Kidney glomerular epithelial cell (primary cell): ENCODE measurements at regions not wholly inside any gene's neighbourhood (a gene's known extent, or its start where the extent isn't known, plus 50 kb on each side); places are given as distances from the start of the nearest gene placed in this dataset.

ENCODE experiments used
- DNase-seq: peaks from one replicate; lab custom pipeline; 2025; lab: John Stamatoyannopoulos, UW

DNA sequence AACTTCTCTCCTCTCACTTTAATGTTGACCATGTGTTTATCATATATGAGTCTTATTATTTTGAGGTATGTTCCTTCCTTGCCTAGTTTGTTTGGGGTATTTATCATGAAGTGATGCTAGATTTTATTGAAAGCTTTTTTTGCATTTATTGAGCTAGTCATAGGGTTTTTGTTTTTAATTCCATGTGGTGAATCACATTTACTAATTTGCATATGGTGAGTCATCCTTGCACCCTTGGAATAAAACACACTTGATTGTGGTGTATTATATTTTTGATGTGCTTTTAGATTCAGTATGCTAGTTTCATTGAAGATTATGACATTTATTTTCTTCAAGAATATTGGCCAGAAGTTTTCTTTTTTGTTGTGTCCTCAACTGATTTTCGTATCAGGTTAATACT lies 464.6 kb downstream of the PCDH18 start:
- DNase-seq: no peak

DNA sequence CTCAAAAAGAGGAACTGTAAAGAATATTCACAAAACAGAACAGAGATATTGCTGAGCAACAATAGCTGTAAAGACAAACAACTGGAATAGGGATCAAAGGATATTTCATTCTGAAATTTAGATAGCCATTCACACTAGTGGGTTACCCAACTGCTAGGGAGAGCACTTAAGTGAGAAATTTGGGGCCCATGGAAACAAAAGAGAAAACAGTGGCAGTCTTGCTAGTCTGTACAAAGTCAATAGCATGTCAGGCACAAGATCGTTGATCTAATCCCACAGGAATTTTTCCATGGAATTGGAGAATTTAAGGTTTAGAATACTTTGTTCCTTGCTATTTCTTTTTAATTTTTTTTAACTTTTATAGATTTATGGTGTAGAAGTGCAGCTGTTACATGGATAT lies 467.0 kb downstream of the PCDH18 start:
- no peak for DNase-seq

DNA sequence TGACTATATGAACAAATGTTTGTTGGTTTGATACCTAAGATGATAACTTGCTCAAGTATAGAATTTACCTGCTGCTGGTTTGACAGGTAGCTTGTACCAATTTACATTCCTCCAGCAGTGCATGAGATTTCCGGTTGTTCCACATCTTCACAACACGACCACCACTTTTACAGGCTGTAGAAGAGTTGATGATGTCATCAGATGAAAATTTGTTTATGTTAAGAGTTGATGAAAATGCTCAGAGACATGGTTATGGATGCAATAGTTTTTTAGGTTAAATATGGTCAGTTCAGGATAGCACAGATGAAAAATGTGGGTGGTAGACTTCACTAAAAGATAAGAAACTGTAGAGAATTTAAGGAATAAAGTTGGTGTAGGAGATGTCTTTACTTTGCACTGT lies 468.3 kb downstream of the PCDH18 start:
- DNase-seq: no peak

DNA sequence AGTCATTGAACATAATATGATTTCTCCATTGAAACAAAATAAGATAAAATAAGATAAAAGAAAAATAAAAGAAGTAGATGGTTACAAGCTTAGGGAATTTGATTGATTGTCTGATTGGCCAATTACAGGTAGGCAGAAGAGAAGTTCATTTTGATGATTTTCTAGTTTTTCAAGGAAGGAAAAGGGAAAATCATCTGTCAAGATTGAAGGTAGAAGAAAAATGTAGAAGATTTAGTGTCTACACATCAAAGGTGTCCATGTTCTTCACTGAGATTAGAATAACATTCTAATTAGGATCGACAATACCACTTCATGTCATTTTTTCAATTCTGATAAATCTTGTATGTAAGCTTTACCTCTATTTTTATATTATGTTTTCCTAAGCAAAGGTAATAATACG lies 489.1 kb downstream of the PCDH18 start:
- no peak for DNase-seq

DNA sequence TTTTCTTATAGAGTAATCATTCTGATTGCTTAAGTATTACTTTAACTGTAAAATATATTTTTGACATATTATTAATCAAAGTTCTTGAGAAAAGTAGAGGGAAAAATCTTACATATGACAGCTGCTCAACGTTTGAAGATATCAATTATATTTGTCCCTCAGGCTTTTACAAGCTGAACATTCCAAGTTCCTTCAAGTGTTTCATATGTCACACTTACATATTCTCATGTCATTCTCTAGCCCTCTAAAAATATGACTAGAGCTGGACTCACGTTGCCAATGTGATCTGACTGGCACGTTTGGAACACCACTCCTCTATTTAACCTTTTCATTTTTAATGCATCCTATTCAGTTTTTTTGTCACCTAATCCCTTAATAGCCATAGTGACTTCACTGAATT lies 492.9 kb downstream of the PCDH18 start:
- no peak for DNase-seq

DNA sequence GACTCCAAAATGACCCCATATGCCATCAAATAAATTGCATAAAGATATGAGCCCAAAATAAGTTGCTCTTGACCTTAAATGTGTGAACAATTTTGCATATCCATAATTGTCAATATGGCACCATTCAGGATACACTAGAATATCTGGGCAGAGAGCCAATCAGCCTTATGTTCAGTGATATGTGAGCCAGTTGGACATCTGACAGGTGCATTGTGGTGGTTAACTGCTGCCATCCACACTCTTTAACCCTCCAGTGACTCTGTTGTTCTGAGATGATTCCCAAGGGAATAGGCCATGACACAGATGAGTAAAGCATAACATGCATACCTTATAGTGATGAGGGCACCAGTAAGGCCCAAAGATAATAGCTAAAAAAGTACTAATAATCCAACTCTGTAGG lies 500.1 kb downstream of the PCDH18 start:
- DNase-seq: no peak

DNA sequence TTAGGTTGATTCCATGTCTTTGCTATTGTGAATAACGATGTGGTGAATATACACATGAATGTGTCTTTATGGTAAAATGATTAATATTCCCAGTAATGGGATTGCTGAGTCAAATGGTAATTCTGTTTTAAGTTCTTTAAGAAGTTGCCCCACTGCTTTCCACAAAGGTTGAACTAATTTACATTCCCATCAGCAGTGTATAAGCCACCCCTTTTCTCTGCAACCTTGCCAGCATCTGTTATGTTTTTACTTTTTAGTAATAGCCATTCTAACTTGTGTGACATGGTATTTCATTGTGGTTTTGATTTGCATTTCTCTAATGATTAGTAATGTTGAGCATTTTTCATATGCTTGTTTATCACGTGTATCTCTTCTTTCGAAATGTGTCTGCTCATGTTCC lies 503.3 kb downstream of the PCDH18 start:
- DNase-seq: no peak

DNA sequence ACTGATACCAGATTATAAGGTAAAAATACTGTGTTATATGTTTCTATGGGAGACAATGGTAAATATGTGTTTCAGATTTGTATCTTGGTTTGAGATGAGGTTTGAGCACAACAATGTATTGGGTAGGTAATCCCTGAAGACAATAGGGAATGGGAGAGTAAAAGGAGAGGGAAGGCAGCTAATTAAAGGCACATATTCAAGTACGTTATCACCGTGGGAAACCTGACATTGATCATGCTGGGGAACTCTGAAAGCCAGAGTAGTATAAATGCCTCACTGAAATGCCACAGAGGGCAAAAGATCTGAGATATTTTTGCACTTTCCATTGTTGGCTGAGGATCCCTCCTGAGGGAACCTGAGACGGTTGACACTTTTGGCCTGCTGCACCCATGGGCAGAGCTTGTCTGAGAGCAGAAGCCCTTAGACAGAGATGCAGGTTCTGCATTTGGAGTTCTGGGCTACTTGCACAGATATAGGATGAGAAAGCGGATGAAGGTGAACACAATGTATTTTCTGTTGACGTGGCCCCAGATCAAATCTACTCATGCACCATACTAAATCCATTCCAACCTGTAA lies 506.7 kb downstream of the PCDH18 start:
- no peak for DNase-seq

DNA sequence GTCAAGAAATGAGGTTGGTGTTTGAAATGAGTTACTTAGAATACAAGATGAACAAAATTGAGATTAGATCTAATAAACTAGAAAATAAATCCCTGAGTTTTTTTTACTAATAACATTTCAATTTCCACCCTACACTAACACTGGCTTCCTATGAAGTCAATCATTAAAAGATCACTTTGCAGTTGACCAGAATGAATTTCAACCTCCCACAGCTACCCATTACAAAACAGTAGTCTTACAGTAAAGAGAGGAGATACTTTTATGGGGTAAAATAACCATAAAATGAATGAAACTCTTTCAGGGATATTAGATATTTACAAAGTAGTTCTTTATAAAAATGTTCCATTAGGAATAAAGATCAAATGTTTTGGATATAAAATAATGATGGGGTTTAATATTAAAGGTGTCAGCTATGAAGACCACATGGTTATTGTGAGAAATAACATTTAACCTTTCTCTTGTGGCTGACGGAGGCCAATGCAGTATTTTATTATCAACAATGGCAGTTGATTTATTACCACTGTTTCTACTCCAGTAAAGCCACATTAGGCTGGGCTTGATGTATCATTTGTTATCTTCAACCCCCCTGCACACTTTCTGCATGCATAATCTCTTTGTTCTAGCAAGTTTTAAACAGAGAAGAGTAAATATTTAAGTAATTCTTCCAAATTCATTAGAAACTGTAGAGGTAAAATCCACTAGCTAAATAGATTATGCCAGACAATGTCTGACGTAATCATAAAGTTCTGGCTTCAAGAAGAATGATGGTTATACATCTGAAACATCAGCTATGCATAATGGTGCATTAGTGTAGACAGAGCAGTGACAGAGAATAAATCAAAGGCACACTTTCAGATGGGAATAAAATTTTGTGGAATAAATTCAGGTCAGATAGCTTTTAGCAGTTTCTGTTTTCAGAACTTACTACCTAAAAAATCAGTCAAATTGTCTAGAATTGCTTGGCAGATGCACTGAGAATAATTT lies 516.6 kb downstream of the PCDH18 start:
- DNase-seq: peak; percentile 63

DNA sequence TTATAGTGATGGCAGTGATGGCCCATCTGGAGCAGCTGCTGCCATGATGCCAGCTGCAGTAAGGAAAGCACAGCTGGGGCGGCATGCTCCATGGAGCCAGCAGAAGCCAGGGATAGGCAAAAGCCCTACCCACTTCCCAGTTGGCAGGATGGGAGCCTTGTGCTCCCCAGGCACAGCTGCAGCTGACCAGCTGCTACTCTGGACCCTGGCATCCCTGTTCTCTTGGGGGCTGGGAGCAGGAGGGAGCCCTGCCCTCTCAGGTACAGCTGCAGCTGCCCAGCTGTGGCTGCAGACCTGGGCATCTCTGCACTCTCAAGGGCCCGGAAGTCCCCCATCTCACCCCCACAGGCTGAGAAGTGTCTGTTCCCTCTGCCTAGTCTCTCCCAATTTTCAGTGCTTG lies 531.9 kb downstream of the PCDH18 start:
- DNase-seq: no peak

DNA sequence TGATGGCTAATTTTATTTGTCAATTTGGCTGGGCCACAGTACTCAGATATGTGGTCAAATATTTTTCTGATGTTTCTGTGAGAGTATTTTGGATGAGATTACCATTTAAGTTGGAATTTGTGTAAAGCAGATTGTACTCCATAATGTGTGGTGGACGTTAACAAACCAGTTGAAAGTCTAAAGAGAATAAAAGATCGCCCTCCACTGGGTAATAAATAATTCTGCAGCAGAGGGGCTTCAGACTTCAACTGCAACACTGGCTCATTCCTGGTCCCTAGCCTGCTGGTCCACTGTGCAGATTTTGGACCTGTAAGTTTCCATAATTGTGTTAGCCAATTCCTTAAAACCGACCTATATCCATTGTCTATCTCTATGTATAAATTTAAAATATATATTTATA lies 540.3 kb downstream of the PCDH18 start:
- DNase-seq: no peak

DNA sequence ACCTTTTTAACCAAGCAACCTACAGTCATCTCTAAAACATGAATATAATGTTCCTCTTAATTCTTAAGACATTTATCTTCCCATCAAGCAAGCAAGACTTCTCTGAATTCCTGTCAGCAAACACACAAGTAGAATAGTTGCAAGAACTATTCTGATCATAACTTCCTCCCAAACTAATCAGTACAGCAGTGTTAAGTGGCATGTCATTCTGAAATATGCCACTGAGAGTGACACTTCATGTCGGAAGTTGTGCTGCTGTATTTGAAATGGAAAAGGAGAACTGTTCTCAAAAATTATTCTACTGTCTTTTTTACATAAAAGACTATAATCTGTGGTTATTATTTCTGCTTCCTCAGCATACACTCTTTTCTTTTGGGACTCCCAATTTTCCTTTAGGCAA lies 546.6 kb downstream of the PCDH18 start:
- no peak for DNase-seq

DNA sequence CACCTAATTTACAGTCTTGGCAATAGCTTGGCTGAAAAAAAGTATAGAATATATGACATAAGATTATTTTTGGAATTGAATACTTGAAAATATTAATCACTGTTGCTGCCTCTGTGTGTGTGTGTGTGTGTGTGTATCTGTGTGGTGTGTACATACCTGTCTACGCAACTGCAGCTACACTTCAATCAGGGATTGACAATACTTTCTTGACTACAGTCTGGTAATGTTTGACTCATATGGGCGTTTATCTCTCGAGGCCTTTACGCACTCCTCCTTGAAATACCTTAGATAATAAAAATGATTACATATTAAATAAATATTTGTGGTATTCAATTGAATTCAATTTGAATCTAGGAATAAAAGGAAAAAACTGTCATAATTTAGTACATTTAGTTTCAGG lies 565.2 kb downstream of the PCDH18 start:
- no peak for DNase-seq

DNA sequence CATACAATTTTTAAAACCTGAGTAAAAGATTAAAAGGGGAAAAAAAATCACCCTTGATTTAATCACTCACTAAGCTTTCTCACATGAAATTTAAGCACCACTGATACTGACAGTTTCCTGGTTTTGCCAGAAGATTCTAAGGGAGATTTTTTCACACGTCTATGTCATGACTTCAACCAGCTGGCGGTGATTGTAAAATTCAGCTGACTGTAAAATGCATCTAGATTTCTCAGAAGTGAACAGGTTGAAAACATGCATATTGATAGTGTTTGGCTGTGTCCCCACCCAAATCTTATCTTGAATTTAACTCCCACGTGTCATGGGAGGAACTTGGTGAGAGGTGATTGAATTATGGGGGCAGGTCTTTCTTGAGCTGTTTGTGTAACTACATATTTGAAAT lies 566.8 kb downstream of the PCDH18 start:
- DNase-seq: no peak

DNA sequence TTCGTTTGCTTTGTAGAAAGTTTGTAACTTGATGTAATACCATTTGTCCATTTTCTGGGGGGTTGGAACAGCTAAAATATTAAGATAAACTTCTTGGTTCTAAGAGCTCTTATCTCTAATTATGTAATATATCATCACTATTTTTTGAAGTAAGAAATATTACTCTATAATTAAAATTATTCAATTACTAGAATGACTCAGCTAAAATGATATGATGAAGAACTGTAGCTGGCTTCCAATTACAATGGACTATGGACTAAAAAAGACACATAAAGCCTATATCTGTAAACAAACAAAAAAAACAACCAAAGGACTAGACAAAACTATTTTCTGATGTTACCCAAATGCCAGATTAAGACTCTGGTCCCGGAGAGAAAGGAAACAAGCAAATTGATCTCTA lies 569.4 kb downstream of the PCDH18 start:
- no peak for DNase-seq

DNA sequence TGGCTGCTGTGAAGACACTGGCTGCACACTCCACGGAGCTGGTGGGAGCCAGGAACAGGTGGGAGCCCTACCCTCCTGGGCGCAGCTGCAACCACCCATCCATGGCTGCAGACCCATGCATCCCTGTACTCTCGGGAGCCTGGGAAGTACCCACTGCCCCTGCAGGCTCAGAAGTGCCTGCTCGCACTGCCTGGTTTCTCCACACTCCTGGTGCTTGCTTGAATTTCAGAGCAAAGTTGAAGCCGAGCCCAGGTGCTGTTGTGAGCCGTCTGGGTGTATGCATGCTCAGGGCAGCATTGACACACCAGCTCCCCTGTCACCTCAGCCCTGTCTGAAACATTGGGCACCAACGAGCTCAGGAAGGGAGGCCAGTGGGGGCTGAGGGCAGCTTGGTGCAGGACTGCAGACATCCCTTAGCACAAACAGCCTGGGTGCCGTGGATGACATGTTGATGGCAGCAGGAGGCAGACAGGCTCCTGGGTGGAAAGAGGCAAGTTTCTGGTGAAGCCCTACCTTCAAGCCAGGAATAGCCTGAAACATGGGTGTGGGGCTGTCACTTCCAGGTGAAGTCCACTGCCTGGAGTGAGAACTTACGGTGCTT lies 585.9 kb downstream of the PCDH18 start:
- no peak for DNase-seq

DNA sequence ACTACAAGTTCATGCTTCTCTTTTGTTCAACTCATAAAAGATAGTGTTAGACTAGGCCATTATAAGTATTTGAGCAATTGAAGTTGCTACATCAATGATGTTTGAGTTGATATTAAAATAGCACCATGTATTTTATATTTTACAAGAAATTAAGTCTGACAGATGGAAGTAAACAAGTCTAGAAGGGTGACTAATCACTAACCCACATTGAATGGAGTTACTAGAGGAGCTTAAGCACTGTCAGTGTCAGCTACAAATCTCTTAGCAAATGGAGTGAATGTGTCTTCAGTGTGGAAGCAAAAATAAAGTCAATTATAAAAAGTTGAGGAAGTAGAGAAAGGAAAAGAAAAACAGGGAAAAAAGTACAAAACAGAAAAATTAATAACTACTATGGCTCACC lies 592.5 kb downstream of the PCDH18 start:
- DNase-seq: no peak

DNA sequence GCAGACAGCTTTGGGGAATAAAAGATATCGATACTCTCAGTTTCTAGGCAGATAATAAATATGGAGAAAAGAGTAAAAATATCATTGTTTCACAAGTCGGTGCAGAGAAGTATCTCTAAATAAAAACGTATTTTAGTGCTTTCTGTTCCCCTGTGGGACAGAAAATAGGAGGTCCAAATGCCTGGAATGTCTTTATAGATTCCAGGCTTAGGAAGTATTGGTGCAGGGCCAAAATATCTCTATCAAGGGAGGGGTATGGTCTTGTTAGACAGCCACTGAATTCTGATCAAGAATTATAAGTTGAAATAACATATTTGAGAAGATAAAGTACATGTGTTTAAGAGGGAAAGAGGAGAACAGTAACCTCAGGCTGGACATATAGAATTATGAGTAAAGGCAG lies 596.4 kb downstream of the PCDH18 start:
- no peak for DNase-seq

DNA sequence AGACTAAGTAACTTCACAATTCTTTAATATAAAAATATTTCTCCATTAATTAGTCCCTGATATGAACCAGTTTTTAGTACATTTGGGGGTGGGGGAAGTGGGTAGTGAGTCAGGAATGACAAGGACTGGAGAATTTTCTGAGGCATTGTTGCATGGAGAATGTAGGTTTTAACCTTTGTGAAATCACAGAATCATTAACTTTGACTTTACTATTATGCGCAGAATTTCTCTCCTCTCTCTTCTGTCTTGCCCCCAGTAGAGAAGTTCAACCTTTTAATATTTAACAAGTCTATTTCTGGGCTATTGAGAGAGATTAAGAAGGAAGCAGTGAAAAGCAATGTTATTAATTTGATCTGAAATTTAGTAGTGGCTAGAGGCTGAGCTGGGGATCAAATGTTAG lies 597.0 kb downstream of the PCDH18 start:
- DNase-seq: peak; percentile 98

DNA sequence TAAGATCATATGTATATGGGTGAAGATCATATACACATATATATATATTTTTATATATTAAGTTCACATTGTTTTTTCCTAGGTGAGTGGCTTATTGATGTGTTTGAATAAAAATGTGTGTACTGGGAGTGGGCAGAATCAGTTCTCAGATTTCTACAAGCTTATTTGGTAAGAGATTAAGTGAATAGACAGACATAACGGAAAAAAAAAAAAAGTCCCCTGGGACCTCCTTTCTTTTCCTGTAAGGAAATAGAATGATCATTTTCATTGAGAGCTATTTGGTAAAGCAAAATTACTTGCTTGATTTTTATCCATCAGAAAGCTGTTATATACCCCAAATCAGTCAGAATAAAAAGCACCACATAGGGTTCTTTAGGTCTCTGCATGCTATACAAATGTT lies 597.7 kb downstream of the PCDH18 start:
- DNase-seq: no peak

DNA sequence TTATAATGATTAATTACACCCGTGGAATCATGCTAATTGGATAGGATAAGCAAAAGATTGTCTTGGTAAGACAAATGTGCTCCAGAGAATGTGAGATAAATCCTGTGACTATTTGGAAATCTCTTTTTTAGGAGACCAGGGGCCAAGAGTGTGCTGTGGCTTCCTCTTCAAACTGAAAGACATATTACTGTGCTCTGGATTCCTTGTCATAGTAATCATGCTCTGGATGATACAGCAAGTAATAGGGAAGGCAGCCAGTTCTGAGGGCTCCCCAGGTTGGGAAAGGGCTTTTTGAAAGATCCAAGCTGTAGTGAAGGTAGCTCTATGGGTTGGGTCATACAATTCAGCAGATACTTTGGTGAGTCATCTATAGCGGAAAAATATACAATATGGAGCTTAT lies 600.5 kb downstream of the PCDH18 start:
- no peak for DNase-seq

DNA sequence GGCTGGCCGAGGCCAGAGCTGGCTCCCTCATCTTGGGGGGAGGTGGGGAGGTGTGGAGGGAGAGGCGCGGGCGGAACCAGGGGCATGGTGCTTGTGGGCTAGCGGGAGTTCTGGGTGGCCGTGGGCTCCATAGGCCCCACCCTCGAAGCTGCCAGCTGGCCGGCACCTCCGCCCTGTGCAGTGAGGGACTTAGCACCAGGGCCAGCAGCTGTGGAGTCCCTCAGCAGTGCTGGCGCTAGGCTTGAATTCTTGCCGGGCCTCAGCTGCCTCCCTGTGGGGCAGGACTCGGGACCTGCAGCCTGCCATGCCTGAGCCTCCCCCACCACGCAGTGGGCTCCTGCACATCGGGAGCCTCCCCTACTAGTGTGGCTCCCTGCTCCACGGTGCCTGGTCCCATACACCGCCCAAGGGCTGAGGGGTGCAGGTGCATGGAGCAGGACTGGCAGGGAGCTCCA lies 603.3 kb downstream of the PCDH18 start:
- no peak for DNase-seq

DNA sequence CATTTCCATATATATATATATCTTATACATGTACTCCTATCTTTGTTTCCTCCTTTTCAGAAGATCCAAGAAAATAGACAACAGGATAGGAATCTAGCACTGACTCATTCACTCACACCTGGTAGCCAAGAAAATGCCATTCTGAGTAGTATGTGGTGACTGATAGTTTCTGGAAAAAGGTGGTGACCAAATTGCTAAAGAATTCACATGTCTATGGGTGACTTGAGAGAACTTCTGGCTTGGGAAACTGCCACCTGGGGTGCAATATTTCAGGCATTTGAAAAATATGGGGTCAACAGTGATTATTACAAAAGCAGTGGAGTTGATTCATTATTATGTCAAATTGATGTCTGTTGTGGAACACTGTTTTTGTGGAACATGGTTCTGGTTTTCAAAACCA lies 605.1 kb downstream of the PCDH18 start:
- peak; percentile 90 for DNase-seq
